Psoas muscle (tissue), 7 donors: ENCODE measurements at regions not wholly inside any gene's neighbourhood (a gene's known extent, or its start where the extent isn't known, plus 50 kb on each side); places are given as distances from the start of the nearest gene placed in this dataset.

Experiments
- ATAC-seq, 4 donors: fragments of 200-7000 bp; cut with Tn5 transposase; one replicate each; pipeline ENCODE4 v1.9.1; 2020; ENCODE audit warnings: moderate library complexity in 3 of 4, mild to moderate bottlenecking in 2 of 4
- DNase-seq, 2 donors: peaks; one replicate each; pipeline ENCODE4 v3.0.0-alpha.2; 2020
- H3K27ac ChIP-seq: fragments of 200-600 bp; one replicate; pipeline ENCODE4 v1.8.0; 2022
- H3K27me3 ChIP-seq, 3 donors: fragments of 200-600 bp in 1 of 3; one replicate each; pipeline versions ENCODE4 v1.6.1 to v1.8.0; 2013 to 2022; ENCODE audit warnings: low read length in 2 of 3, mild to moderate bottlenecking in 2 of 3, moderate library complexity in 1 of 3; ENCODE audit not compliant: insufficient read depth in 3 of 3
- H3K36me3 ChIP-seq, 2 donors: fragments of 200-600 bp in 1 of 2; one replicate each; pipeline versions ENCODE4 v1.6.1 to v1.8.0; 2013 to 2022; ENCODE audit warnings: low read depth in 1 of 2, mild to moderate bottlenecking in 1 of 2, moderate library complexity in 1 of 2; ENCODE audit not compliant: insufficient read depth in 1 of 2
- H3K4me1 ChIP-seq: fragments of 200-600 bp; one replicate; pipeline ENCODE4 v1.8.0; 2022
- H3K4me3 ChIP-seq: fragments of 200-600 bp; one replicate; pipeline ENCODE4 v1.8.0; 2022; ENCODE audit warnings: mild to moderate bottlenecking
- H3K9me3 ChIP-seq: fragments of 200-600 bp; one replicate; pipeline ENCODE4 v1.8.0; 2022
- WGBS, 3 donors: extraction: QIAGEN DNeasy Blood & Tissue Kit; methylation state at CpG; one replicate each; pipeline versions ENCODE4 v1.1.6 to v1.1.7; 2013; 5-methylcytosine and 5-hydroxymethylcytosine counted together
- intact Hi-C, 2 donors: fragments of 100-400 bp; cut with DNase I; formaldehyde crosslinking; loops; one replicate each; pipeline versions ENCODE4 v1.11.0 to v1.14.2; 2022
- TF ChIP-seq, protein P1 (sequence below): fragments of 200-600 bp; IDR thresholded peaks from one replicate; pipeline ENCODE4 v1.8.0; 2022; ENCODE audit warnings: antibody characterized with exemption
- donor health status: healthy with polysubstance abuse.
- donor health status: DM: no; HTN: no; CAD: no; lungs with moderate emphysema.
- donor health status: Bipolar disorder and iron deficiency.
- donor health status: healthy.
- donor health status: DM: yes; HTN: yes; CAD: no.
- donor health status: DM: no; HTN: no; CAD: no.
- donor health status: DM: yes; HTN: yes; CAD: no.

GRCh38 chr2:64910523-64910922 lies 78.7 kb upstream of the SLC1A4 start:
- intact Hi-C loops, result no loop called here
- Histone ChIP-seq H3K9me3 (no peaks in the 10 kb centered on the region), H3K4me3 (no peak overlapping the region), H3K27me3 (no peaks in the 10 kb centered on the region), H3K4me1 (peaks cover 12% of the 10 kb centered on the region), H3K36me3 (no peaks in the 10 kb centered on the region), H3K27ac (no peak overlapping the region)
- DNase-seq, result no peak
- no peak for ATAC-seq
- WGBS, 3 donors, result 82 to 96% (median 95%) methylated on average over 4 of the region's 4 CpGs
- TF ChIP-seq, protein P1, sequence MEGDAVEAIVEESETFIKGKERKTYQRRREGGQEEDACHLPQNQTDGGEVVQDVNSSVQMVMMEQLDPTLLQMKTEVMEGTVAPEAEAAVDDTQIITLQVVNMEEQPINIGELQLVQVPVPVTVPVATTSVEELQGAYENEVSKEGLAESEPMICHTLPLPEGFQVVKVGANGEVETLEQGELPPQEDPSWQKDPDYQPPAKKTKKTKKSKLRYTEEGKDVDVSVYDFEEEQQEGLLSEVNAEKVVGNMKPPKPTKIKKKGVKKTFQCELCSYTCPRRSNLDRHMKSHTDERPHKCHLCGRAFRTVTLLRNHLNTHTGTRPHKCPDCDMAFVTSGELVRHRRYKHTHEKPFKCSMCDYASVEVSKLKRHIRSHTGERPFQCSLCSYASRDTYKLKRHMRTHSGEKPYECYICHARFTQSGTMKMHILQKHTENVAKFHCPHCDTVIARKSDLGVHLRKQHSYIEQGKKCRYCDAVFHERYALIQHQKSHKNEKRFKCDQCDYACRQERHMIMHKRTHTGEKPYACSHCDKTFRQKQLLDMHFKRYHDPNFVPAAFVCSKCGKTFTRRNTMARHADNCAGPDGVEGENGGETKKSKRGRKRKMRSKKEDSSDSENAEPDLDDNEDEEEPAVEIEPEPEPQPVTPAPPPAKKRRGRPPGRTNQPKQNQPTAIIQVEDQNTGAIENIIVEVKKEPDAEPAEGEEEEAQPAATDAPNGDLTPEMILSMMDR, result no peak

DNA sequence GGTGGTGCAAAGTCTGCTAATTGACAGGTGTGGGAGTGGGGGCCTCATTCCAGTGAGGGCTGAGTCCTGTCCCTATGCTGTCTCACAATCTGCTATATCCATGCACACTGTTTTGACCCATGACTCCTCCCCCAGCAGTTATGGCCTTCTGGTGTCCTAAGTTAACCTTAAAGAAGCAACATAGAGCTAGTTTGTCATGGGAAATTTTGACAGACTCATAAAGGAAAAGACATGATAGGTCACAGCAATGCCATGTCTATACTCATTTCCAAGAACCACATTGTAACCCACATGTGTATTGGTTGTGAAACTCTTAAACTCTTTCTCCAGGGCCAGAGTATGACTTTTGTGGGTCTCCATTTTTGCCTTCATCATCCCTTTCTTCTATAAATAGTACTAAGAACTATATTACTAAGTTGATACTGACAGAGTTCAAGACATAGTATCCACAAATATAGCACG lies 78.2 kb upstream of the SLC1A4 start:
- 4 to 30% (median 19%) methylated on average over 1 of the region's 1 CpG for WGBS, 3 donors

DNA sequence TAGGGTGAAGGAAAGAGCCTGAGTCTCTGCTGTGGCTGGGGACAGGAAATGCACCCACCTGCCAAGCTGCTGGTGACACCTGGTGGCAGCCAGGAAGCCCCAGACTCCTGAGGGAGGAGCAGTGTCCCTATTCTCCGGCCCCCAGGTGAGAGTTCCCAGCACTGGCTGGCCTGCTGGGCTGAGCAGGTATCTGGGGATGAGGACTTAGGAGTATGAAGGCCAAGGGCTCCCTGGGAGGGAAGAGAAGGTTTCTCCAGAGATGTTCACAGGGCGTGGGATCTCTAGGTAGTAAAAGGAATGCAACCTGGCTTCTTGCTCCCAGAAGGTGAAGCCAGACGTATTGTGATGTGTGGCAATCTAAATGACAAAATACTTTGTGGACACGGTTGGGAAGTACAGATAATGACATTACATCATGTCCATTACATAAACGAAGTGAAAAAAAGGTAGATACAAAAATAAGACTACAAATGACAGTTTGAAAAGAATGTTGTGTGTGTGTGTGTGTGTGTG lies 75.8 kb upstream of the SLC1A4 start:
- no peaks in the 10 kb centered on the region for H3K36me3 ChIP-seq
- no peak overlapping the region for H3K27ac ChIP-seq
- H3K27me3 ChIP-seq, result no peaks in the 10 kb centered on the region
- H3K9me3 ChIP-seq, result no peaks in the 10 kb centered on the region
- TF ChIP-seq, protein P1, result no peak
- H3K4me1 ChIP-seq, result peaks cover 9% of the 10 kb centered on the region
- no peak for DNase-seq
- intact Hi-C loops, result no loop called here
- ATAC-seq, result no peak
- H3K4me3 ChIP-seq, result no peak overlapping the region
- WGBS, 3 donors, result 57 to 81% (median 72%) methylated on average over 5 of the region's 5 CpGs

More for the DNA sequence above, 78.2 kb upstream of the SLC1A4 start:
- TF ChIP-seq, protein P1, result no peak
- Histone ChIP-seq H3K27me3 (no peaks in the 10 kb centered on the region), H3K27ac (no peak overlapping the region), H3K9me3 (no peaks in the 10 kb centered on the region), H3K4me3 (no peak overlapping the region), H3K36me3 (no peaks in the 10 kb centered on the region), H3K4me1 (peaks cover 9% of the 10 kb centered on the region)
- intact Hi-C loops, result no loop called here
- peak in 3 of 4 donors; percentile 44 to 71 (median 51) for ATAC-seq
- DNase-seq, result no peak

DNA sequence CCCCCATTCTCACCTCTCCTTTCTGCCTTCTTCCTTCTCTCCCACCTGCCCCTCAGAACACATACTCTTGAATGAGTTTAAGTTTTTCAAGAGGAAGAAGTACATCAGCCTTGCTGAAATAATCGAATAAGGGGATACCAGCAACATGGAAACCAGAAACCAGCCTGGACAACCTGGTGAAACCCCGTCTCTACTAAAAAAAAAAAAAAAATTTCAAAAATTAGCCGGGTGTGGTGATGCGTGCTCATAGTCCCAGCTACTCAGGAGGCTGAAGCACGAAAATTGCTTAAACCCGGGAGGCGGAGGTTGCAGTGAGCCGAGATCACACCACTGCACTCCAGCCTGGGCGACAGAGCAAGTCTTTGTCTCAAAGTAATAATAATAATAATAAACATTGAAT lies 75.0 kb upstream of the SLC1A4 start:
- Histone ChIP-seq H3K4me3 (no peak overlapping the region), H3K27me3 (no peaks in the 10 kb centered on the region), H3K27ac (no peak overlapping the region), H3K4me1 (peaks cover 9% of the 10 kb centered on the region), H3K9me3 (no peaks in the 10 kb centered on the region), H3K36me3 (no peaks in the 10 kb centered on the region)
- intact Hi-C loops, result no loop called here
- no peak for ATAC-seq
- TF ChIP-seq, protein P1, result no peak
- WGBS, 3 donors, result 66 to 70% (median 67%) methylated on average over 9 of the region's 9 CpGs
- no peak for DNase-seq
